GM12873 (cell line): ENCODE measurements at regions not wholly inside any gene's neighbourhood (a gene's known extent, or its start where the extent isn't known, plus 50 kb on each side); places are given as distances from the start of the nearest gene placed in this dataset.

ENCODE experiments used
- CTCF ChIP-seq: IDR thresholded peaks from 2 replicates; pipeline ENCODE4 v1.5.1; 2012; ENCODE audit warnings: low read depth, mild to moderate bottlenecking, moderate library complexity, low read length, control low read depth; ENCODE audit not compliant: insufficient read depth; ENCODE audit errors: missing control alignments

GRCh38 chr4:17322514-17322913, 189.4 kb downstream of the QDPR start:
- TF ChIP-seq CTCF: no peak

- TF ChIP-seq CTCF: no peak
These were observed 191.8 kb downstream of the QDPR start for GRCh38 chr4:17320046-17320445.

GRCh38 chr4:17317526-17317925, 194.4 kb downstream of the QDPR start:
- TF ChIP-seq CTCF: no peak

DNA sequence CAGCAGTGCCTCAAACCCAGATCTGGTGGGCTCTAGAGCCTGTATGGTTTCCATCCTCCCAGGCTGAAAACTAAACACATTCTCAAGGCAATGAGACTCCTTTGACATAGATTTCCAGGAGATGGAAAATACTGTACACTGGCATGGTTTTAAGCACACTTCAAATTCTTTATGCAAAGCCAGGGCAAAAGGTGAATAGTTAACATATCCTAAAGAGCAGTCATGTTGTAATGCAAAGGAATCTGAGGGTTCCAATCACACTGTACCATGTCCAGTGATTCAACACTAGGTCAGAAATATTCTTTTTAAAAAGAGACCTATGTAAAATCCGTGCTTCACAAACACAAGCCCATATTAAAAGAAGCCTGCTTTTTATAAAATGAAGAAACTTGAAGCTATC, 195.3 kb downstream of the QDPR start:
- no peak for TF ChIP-seq CTCF

GRCh38 chr4:17315459-17315858, 196.4 kb downstream of the QDPR start:
- no peak for TF ChIP-seq CTCF

DNA sequence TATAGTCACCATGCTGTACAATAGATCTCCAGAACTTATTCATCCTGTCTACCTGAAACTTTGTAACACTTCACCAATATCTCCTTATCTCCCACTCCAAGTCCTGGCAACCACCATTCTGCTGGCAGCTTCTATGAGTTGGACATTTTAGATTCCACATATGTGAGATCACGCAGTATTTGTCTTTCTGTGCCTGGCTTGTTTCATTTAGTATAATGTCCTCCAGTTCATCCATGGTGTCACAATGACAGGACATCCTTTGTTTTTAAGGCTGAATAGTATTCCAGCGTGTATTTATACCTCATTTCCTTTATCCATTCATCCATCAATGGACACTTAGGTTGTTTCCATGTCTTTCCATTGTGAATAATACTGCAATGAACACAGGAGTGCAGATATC, 198.7 kb downstream of the QDPR start:
- TF ChIP-seq CTCF: no peak

GRCh38 chr4:17310269-17310652, 201.6 kb downstream of the QDPR start:
- TF ChIP-seq CTCF: no peak
